Frontal cortex (tissue), 3 donors: ENCODE measurements at regions not wholly inside any gene's neighbourhood (a gene's known extent, or its start where the extent isn't known, plus 50 kb on each side); places are given as distances from the start of the nearest gene placed in this dataset.

Experiments
- DNase-seq, 2 donors: peaks; one replicate each; pipeline ENCODE4 v3.0.0; 2012; ENCODE audit warnings: low spot score in 2 of 2
- FAIRE-seq: peaks from 2 replicates; lab custom pipeline; 2012; peaks lifted over from hg19 to GRCh38; lab: Jason Lieb, UNC
- donor health status: control.
- donor health status: control.
- donor health status: control.

GRCh38 chr1:34404804-34405203 lies 228.1 kb downstream of the C1orf94 start:
- FAIRE-seq (no peak), DNase-seq (no peak)

- DNase-seq (no peak), FAIRE-seq (no peak)
These were observed 228.7 kb downstream of the C1orf94 start for GRCh38 chr1:34405266-34405959.

- FAIRE-seq: no peak
- no peak for DNase-seq
These were observed 229.7 kb downstream of the C1orf94 start for GRCh38 chr1:34406377-34406776.

GRCh38 chr1:34406833-34407539 lies 230.3 kb downstream of the C1orf94 start:
- FAIRE-seq: no peak
- DNase-seq: no peak

- FAIRE-seq (no peak), DNase-seq (no peak)
These were observed 231.3 kb downstream of the C1orf94 start for GRCh38 chr1:34408011-34408410.

GRCh38 chr1:34409689-34410229 lies 233.1 kb downstream of the C1orf94 start:
- no peak for DNase-seq
- no peak for FAIRE-seq

- FAIRE-seq (no peak), DNase-seq (peak in 1 of 2 donors; percentile 16)
These were observed 236.1 kb downstream of the C1orf94 start for GRCh38 chr1:34412598-34413370.

GRCh38 chr1:34415140-34415539 lies 238.4 kb downstream of the C1orf94 start:
- DNase-seq (no peak), FAIRE-seq (no peak)

GRCh38 chr1:34418166-34418565 lies 241.5 kb downstream of the C1orf94 start:
- no peak for FAIRE-seq
- DNase-seq: no peak

GRCh38 chr1:34419663-34420136 lies 243.0 kb downstream of the C1orf94 start:
- DNase-seq: no peak
- no peak for FAIRE-seq

GRCh38 chr1:34425046-34425445 lies 248.3 kb downstream of the C1orf94 start:
- FAIRE-seq (no peak), DNase-seq (no peak)

GRCh38 chr1:34425785-34426184 lies 249.1 kb downstream of the C1orf94 start:
- FAIRE-seq: no peak
- no peak for DNase-seq

- DNase-seq (no peak), FAIRE-seq (no peak)
These were observed 249.7 kb downstream of the C1orf94 start for GRCh38 chr1:34426325-34426896.

GRCh38 chr1:34427170-34427569 lies 250.5 kb downstream of the C1orf94 start:
- FAIRE-seq (no peak), DNase-seq (no peak)

GRCh38 chr1:34433099-34433498 lies 256.4 kb downstream of the C1orf94 start:
- FAIRE-seq (no peak), DNase-seq (no peak)

- DNase-seq (no peak), FAIRE-seq (no peak)
These were observed 260.1 kb downstream of the C1orf94 start for GRCh38 chr1:34436836-34437235.

GRCh38 chr1:34441259-34442069 lies 264.8 kb downstream of the C1orf94 start:
- DNase-seq (no peak), FAIRE-seq (no peak)

- DNase-seq (no peak), FAIRE-seq (no peak)
These were observed 267.8 kb downstream of the C1orf94 start for GRCh38 chr1:34444516-34444915.

- FAIRE-seq: no peak
These were observed 273.6 kb downstream of the C1orf94 start for GRCh38 chr1:34450325-34450724.

More at GRCh38 chr1:34450325-34450724, 273.6 kb downstream of the C1orf94 start:
- no peak for DNase-seq
